Calu3 (cell line): ENCODE measurements at regions not wholly inside any gene's neighbourhood (a gene's known extent, or its start where the extent isn't known, plus 50 kb on each side); places are given as distances from the start of the nearest gene placed in this dataset.

Experiments used
- BruUV-seq: library from RNA; stranded (reverse); fragments of 400-500 nt; replicated peaks from 2 replicates; lab custom pipeline; 2021; lab: Mats Ljungman, UMichigan
- CTCF ChIA-PET: fragments of 300-600 bp; sonication (Branson Sonifier 250); formaldehyde crosslinking; loops from one replicate; lab custom pipeline; 2022; ENCODE audit warnings: antibody characterized with exemption; lab: Charles Lee
- DNase-seq: peaks from one replicate; pipeline ENCODE4 v3.0.0; 2022
- H3K27ac Mint-ChIP-seq: one replicate; pipeline ENCODE4 v1.8.0; 2022; ENCODE audit warnings: mixed read lengths; ENCODE audit not compliant: unreplicated experiment
- H3K27me3 Mint-ChIP-seq: one replicate; pipeline ENCODE4 v1.8.0; 2022; ENCODE audit warnings: mixed read lengths; ENCODE audit not compliant: unreplicated experiment
- H3K36me3 Mint-ChIP-seq: one replicate; pipeline ENCODE4 v1.8.0; 2022; ENCODE audit warnings: mild to moderate bottlenecking, moderate library complexity, mixed read lengths; ENCODE audit not compliant: insufficient read depth, unreplicated experiment
- H3K4me1 Mint-ChIP-seq: one replicate; pipeline ENCODE4 v1.8.0; 2022; ENCODE audit warnings: mild to moderate bottlenecking, low read depth, mixed read lengths; ENCODE audit not compliant: unreplicated experiment
- H3K4me3 Mint-ChIP-seq: one replicate; pipeline ENCODE4 v1.8.0; 2022; ENCODE audit warnings: mild to moderate bottlenecking, low read depth, moderate library complexity, mixed read lengths; ENCODE audit not compliant: unreplicated experiment
- H3K9me3 Mint-ChIP-seq: one replicate; pipeline ENCODE4 v1.8.0; 2022; ENCODE audit warnings: low read depth, mixed read lengths; ENCODE audit not compliant: unreplicated experiment
- intact Hi-C: fragments of 100-400 bp; cut with micrococcal nuclease; formaldehyde crosslinking; loops from one replicate; pipeline ENCODE4 v1.10.0; 2022; ENCODE audit not compliant: unreplicated experiment
- TF ChIP-seq, protein P1 (sequence below): fragments of 200-600 bp; IDR thresholded peaks from one replicate; pipeline ENCODE4 v1.8.0; 2022; ENCODE audit warnings: antibody characterized with exemption; ENCODE audit not compliant: unreplicated experiment

DNA sequence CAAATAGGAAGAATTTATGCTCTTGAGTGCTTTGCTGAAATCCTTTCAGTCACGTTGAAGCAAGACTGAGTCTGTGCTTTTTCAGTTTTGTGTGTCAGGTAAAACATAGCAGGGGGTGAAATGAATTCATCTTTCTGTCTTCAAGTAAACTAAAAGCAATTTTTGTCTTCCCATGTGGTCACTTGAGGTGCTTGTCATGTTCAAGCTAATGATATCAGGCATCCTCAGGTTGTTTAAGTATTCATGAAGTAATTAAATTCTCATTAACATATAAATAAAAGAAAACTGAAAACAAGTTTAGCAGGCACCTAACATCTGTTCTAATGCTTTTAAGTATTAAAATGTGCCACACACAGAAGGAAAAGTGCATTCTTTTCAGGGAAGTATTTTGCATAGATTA, 2701.3 kb downstream of the PCDH9 start:
- no peaks in the 10 kb centered on the region for H3K36me3 Mint-ChIP-seq
- intact Hi-C loops = no loop called here
- no peak overlapping the region for H3K4me3 Mint-ChIP-seq
- no peaks in the 10 kb centered on the region for H3K9me3 Mint-ChIP-seq
- no peak overlapping the region for H3K27ac Mint-ChIP-seq
- CTCF ChIA-PET = no interaction called here
- no peaks in the 10 kb centered on the region for H3K4me1 Mint-ChIP-seq
- TF ChIP-seq, protein P1, sequence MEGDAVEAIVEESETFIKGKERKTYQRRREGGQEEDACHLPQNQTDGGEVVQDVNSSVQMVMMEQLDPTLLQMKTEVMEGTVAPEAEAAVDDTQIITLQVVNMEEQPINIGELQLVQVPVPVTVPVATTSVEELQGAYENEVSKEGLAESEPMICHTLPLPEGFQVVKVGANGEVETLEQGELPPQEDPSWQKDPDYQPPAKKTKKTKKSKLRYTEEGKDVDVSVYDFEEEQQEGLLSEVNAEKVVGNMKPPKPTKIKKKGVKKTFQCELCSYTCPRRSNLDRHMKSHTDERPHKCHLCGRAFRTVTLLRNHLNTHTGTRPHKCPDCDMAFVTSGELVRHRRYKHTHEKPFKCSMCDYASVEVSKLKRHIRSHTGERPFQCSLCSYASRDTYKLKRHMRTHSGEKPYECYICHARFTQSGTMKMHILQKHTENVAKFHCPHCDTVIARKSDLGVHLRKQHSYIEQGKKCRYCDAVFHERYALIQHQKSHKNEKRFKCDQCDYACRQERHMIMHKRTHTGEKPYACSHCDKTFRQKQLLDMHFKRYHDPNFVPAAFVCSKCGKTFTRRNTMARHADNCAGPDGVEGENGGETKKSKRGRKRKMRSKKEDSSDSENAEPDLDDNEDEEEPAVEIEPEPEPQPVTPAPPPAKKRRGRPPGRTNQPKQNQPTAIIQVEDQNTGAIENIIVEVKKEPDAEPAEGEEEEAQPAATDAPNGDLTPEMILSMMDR = no peak
- no TSS peak for BruUV-seq
- H3K27me3 Mint-ChIP-seq = no peaks in the 10 kb centered on the region
- no peak for DNase-seq

DNA sequence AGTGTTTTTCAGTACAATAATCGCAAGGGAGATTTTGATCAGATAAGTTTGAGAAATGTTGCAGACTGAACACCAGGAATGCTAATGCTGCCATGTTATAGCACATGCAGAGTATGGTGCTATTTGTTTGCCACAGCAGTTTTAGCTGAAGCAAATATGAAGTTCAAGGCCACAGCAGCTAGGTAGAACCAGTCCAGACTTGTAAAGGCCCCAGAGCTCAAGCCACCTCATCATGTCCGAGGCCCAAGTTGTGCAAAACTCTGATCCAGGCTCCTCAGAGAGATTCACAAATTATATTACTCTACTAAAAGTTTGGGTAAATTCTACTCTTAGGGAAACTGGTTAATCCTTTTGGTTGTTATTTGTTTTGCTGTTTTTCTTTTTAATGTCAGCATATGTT, 2702.6 kb downstream of the PCDH9 start:
- TF ChIP-seq, protein P1 = no peak
- Mint-ChIP-seq H3K4me3 (no peak overlapping the region), H3K9me3 (no peaks in the 10 kb centered on the region), H3K4me1 (no peaks in the 10 kb centered on the region), H3K27ac (no peak overlapping the region), H3K36me3 (no peaks in the 10 kb centered on the region), H3K27me3 (no peaks in the 10 kb centered on the region)
- no TSS peak for BruUV-seq
- intact Hi-C loops = no loop called here
- DNase-seq = no peak
- CTCF ChIA-PET = no interaction called here

DNA sequence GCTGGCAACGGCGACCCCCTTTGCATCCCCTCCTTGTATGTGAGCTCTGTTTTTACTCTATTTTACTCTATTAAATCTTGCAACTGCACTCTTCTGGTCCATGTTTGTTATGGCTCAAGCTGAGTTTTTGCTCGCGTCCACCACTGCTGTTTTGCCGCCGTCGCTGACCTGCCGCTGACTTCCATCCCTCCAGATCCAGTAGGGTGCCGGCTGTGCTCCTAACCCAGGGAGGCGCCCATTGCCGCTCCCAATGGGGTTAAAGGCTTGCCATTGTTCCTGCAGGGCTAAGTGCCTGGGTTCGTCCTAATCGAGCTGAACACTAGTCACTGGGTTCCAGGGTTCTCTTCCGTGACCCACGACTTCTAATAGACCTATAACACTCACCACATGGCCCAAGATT, 2704.4 kb downstream of the PCDH9 start:
- CTCF ChIA-PET = no interaction called here
- intact Hi-C loops = no loop called here

DNA sequence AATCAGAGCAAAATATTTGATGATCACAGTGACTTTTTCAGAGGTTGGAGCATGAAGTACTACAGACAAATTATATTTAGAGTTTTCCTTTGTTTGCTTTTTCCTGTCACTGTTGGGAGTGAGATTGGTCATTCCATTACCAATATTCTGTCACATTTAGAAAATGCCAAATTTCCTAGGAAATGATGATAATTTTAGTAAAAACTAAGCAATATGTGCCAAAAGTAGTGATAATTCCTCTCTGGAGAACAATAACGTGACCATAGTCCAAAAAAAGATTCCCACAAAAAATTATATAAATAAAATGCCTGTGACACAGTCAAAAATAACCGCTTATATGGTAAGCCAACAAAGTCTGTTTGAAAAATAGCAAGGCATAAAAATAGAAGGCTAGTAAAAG, 2719.4 kb downstream of the PCDH9 start:
- no TSS peak for BruUV-seq
- DNase-seq = no peak
- no peak overlapping the region for H3K27ac Mint-ChIP-seq
- CTCF ChIA-PET = no interaction called here
- no peaks in the 10 kb centered on the region for H3K27me3 Mint-ChIP-seq
- TF ChIP-seq, protein P1 = no peak
- no peak overlapping the region for H3K4me3 Mint-ChIP-seq
- peaks cover 3% of the 10 kb centered on the region for H3K9me3 Mint-ChIP-seq
- intact Hi-C loops = no loop called here
- no peaks in the 10 kb centered on the region for H3K4me1 Mint-ChIP-seq
- no peaks in the 10 kb centered on the region for H3K36me3 Mint-ChIP-seq

More for the DNA sequence above, 2704.4 kb downstream of the PCDH9 start:
- Mint-ChIP-seq H3K27me3 (no peaks in the 10 kb centered on the region), H3K4me3 (no peak overlapping the region), H3K4me1 (no peaks in the 10 kb centered on the region), H3K27ac (no peak overlapping the region), H3K36me3 (no peaks in the 10 kb centered on the region), H3K9me3 (no peaks in the 10 kb centered on the region)
- TF ChIP-seq, protein P1 = no peak
- BruUV-seq = no TSS peak
- DNase-seq = no peak
